Loucy (cell line): ENCODE measurements at regions not wholly inside any gene's neighbourhood (a gene's known extent, or its start where the extent isn't known, plus 50 kb on each side); places are given as distances from the start of the nearest gene placed in this dataset.

Source experiments
- H2AFZ ChIP-seq: fragments of 200-600 bp; sonication (generic); 2 replicates; pipeline ENCODE4 v1.6.0; 2016; ENCODE audit warnings: antibody characterized with exemption, mild to moderate bottlenecking, low read length, moderate library complexity
- H3F3A ChIP-seq: fragments of 200-600 bp; 2 replicates; pipeline ENCODE4 v1.6.0; 2016; ENCODE audit warnings: antibody characterized with exemption, low read depth, mild to moderate bottlenecking
- H3K27me3 ChIP-seq: fragments of 200-600 bp; sonication (generic); 2 replicates; pipeline ENCODE4 v1.6.1; 2014; ENCODE audit warnings: low read length, mild to moderate bottlenecking; ENCODE audit not compliant: insufficient read depth, poor library complexity, severe bottlenecking
- H3K36me3 ChIP-seq: fragments of 200-600 bp; sonication (generic); 2 replicates; pipeline ENCODE4 v1.6.1; 2016; ENCODE audit warnings: low read length; ENCODE audit not compliant: insufficient read depth
- H3K4me1 ChIP-seq: fragments of 200-600 bp; sonication (generic); 2 replicates; pipeline ENCODE4 v1.5.1; 2014; ENCODE audit warnings: low read length, mild to moderate bottlenecking; ENCODE audit not compliant: insufficient read depth, poor library complexity, severe bottlenecking
- H3K4me2 ChIP-seq: fragments of 200-600 bp; sonication (generic); 2 replicates; pipeline ENCODE4 v1.6.0; 2014; ENCODE audit warnings: antibody characterized with exemption, low read length, low read depth, mild to moderate bottlenecking; ENCODE audit not compliant: poor library complexity, severe bottlenecking
- H3K4me3 ChIP-seq: fragments of 200-600 bp; sonication (generic); 2 replicates; pipeline ENCODE4 v1.5.1; 2014; ENCODE audit warnings: low read length, mild to moderate bottlenecking, mixed read lengths; ENCODE audit not compliant: poor library complexity, severe bottlenecking
- H3K79me2 ChIP-seq: fragments of 200-600 bp; sonication (generic); 2 replicates; pipeline ENCODE4 v1.6.1; 2014; ENCODE audit warnings: low read length; ENCODE audit not compliant: insufficient read depth
- H3K9ac ChIP-seq: fragments of 200-600 bp; sonication (generic); 2 replicates; pipeline ENCODE4 v1.6.0; 2014; ENCODE audit warnings: mild to moderate bottlenecking, low read depth, low read length, moderate library complexity; ENCODE audit not compliant: poor library complexity, severe bottlenecking
- H3K9me2 ChIP-seq: fragments of 200-600 bp; sonication (generic); replicated peaks from 2 replicates; pipeline ENCODE4 v1.6.1; 2016; ENCODE audit warnings: low read depth, low read length, mixed read lengths
- H3K9me3 ChIP-seq: fragments of 200-600 bp; sonication (generic); 2 replicates; pipeline ENCODE4 v1.6.1; 2014; ENCODE audit warnings: mild to moderate bottlenecking, antibody characterized with exemption, low read length, low read depth; ENCODE audit not compliant: insufficient read depth
- H4K20me1 ChIP-seq: fragments of 200-600 bp; sonication (generic); 2 replicates; pipeline ENCODE4 v1.6.0; 2014; ENCODE audit warnings: antibody characterized with exemption, low read length, mild to moderate bottlenecking; ENCODE audit not compliant: insufficient read depth, poor library complexity, severe bottlenecking
- EZH2phosphoT487 ChIP-seq: fragments of 200-600 bp; IDR thresholded peaks from 2 replicates; pipeline ENCODE4 v1.6.1; 2018; ENCODE audit warnings: antibody characterized with exemption, mild to moderate bottlenecking, moderate library complexity, borderline replicate concordance
- TF ChIP-seq, protein P1 (sequence below): fragments of 200-600 bp; sonication (generic); conservative IDR thresholded peaks from 2 replicates; pipeline ENCODE4 v1.5.1; 2014; ENCODE audit warnings: mild to moderate bottlenecking, antibody characterized with exemption, low read length

DNA sequence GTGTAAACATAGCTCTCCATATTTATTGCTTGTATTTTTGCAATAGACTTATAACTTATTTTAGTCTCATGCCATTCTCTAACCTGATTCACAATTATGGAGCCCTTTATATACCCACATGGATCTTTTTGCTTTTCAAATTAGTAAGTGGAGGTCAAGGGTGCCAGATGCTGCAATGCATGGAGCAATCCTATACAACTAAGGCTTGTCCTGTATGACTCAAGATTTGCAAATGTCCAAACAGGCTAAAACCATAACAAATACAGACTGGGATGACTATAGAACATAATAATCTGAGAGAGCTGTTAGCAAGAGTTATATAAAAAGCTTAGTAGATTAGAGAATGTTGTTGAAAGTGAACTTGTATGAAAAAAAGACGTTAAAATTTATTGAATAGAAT lies 690.4 kb upstream of the NRXN1 start:
- TF ChIP-seq EZH2phosphoT487 = no peak
- TF ChIP-seq, protein P1, sequence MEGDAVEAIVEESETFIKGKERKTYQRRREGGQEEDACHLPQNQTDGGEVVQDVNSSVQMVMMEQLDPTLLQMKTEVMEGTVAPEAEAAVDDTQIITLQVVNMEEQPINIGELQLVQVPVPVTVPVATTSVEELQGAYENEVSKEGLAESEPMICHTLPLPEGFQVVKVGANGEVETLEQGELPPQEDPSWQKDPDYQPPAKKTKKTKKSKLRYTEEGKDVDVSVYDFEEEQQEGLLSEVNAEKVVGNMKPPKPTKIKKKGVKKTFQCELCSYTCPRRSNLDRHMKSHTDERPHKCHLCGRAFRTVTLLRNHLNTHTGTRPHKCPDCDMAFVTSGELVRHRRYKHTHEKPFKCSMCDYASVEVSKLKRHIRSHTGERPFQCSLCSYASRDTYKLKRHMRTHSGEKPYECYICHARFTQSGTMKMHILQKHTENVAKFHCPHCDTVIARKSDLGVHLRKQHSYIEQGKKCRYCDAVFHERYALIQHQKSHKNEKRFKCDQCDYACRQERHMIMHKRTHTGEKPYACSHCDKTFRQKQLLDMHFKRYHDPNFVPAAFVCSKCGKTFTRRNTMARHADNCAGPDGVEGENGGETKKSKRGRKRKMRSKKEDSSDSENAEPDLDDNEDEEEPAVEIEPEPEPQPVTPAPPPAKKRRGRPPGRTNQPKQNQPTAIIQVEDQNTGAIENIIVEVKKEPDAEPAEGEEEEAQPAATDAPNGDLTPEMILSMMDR = no peak
- H3K4me2 ChIP-seq = no peak overlapping the region
- no peaks in the 10 kb centered on the region for H3K9me3 ChIP-seq
- no peaks in the 10 kb centered on the region for H3K79me2 ChIP-seq
- no peaks in the 10 kb centered on the region for H3F3A ChIP-seq
- H3K4me3 ChIP-seq = no peak overlapping the region
- no peaks in the 10 kb centered on the region for H3K27me3 ChIP-seq
- H3K9me2 ChIP-seq = no peaks in the 10 kb centered on the region
- H4K20me1 ChIP-seq = no peaks in the 10 kb centered on the region
- no peak overlapping the region for H3K9ac ChIP-seq
- H3K4me1 ChIP-seq = no peaks in the 10 kb centered on the region
- no peaks in the 10 kb centered on the region for H3K36me3 ChIP-seq
- no peak overlapping the region for H2AFZ ChIP-seq

DNA sequence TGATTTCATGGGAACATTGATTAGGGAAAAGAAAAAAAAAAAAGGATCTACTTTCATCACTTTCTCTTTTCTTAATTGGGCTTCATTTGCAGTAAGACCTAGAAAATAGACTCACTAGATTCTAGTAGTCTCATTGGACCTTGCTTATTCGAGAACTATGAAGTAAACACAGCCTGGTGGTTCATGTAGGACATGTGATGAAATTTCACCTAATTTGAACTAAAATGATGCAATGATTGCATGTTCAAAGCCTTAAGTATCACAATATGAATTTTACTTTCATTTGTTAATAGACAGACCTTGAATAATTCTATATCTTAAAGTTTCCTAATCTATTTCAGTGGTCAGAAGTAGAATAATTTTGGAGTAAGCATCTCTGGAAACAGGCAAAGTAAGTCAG lies 688.9 kb upstream of the NRXN1 start:
- Histone ChIP-seq H4K20me1 (no peaks in the 10 kb centered on the region), H3K79me2 (no peaks in the 10 kb centered on the region), H3K9me3 (no peaks in the 10 kb centered on the region), H3K4me3 (no peak overlapping the region), H3K4me2 (no peak overlapping the region), H3K9ac (no peak overlapping the region), H3F3A (no peaks in the 10 kb centered on the region), H3K9me2 (no peaks in the 10 kb centered on the region), H2AFZ (no peak overlapping the region), H3K36me3 (no peaks in the 10 kb centered on the region), H3K27me3 (no peaks in the 10 kb centered on the region), H3K4me1 (no peaks in the 10 kb centered on the region)
- no peak for TF ChIP-seq EZH2phosphoT487
- TF ChIP-seq, protein P1 = no peak

DNA sequence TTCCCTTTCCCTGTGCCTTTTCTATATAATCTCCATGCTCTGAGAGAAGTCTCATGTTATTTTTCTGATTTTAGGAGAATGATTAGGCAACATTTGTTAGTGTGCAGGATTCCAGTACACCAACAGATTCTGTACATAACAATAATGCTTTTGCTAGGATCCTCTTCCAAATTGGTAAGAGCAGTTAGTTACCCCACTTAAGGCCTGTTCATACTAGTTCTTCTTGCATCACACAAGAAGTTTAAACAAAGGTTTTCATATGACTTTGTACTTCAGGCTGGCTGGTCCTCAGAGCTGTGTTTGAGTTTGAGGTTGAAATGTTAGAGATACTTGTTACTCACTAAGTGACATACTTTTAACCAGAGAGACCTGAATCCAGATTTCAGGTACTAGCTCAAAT lies 686.9 kb upstream of the NRXN1 start:
- TF ChIP-seq, protein P1 = no peak
- no peak for TF ChIP-seq EZH2phosphoT487

More for the DNA sequence above, 686.9 kb upstream of the NRXN1 start:
- Histone ChIP-seq H3K4me2 (no peak overlapping the region), H3K9ac (no peak overlapping the region), H3K4me3 (no peak overlapping the region), H3K27me3 (no peaks in the 10 kb centered on the region), H3K9me3 (no peaks in the 10 kb centered on the region), H3K9me2 (no peaks in the 10 kb centered on the region), H3K36me3 (no peaks in the 10 kb centered on the region), H2AFZ (no peak overlapping the region), H3F3A (no peaks in the 10 kb centered on the region), H3K79me2 (no peaks in the 10 kb centered on the region), H3K4me1 (no peaks in the 10 kb centered on the region), H4K20me1 (no peaks in the 10 kb centered on the region)
